GM20431 (cell line): ENCODE measurements at regions not wholly inside any gene's neighbourhood (a gene's known extent, or its start where the extent isn't known, plus 50 kb on each side); places are given as distances from the start of the nearest gene placed in this dataset.

Experiments
- in situ Hi-C: fragments of 300-500 bp; cut with MseI, MboI; formaldehyde crosslinking; loops from one replicate; pipeline ENCODE4 v1.15.0; 2020; ENCODE audit warnings: low sequenced_read_pairs; ENCODE audit not compliant: unreplicated experiment

- in situ Hi-C loops: no loop called here
These were observed 72.6 kb upstream of the CDIN1 start for GRCh38 chr15:36506733-36507356.

GRCh38 chr15:36507458-36507857 is 72.0 kb upstream of the CDIN1 start:
- in situ Hi-C loops: no loop called here

- in situ Hi-C loops: no loop called here
These were observed 67.8 kb upstream of the CDIN1 start for GRCh38 chr15:36511594-36511993.

GRCh38 chr15:36517758-36518157 is 61.7 kb upstream of the CDIN1 start:
- in situ Hi-C loops: no loop called here

- in situ Hi-C loops: no loop called here
These were observed 60.4 kb upstream of the CDIN1 start for GRCh38 chr15:36519067-36519466.

GRCh38 chr15:36525430-36525829 is 54.0 kb upstream of the CDIN1 start:
- in situ Hi-C loops: no loop called here

- in situ Hi-C loops: no loop called here
These were observed 51.9 kb upstream of the CDIN1 start for GRCh38 chr15:36527235-36528162.

GRCh38 chr15:36529296-36530011 is 50.0 kb upstream of the CDIN1 start:
- in situ Hi-C loops: no loop called here
